CD4-positive, alpha-beta T cell (primary cell): ENCODE measurements at regions not wholly inside any gene's neighbourhood (a gene's known extent, or its start where the extent isn't known, plus 50 kb on each side); places are given as distances from the start of the nearest gene placed in this dataset.

Source experiments
- ATAC-seq: fragments of 200-7000 bp; cut with Tn5 transposase; one replicate; pipeline ENCODE4 v1.10.0; 2022; ENCODE audit warnings: mild to moderate bottlenecking; ENCODE audit not compliant: poor library complexity
- CTCF ChIA-PET: fragments of 350-600 bp; sonication (Branson Sonifier 250); formaldehyde crosslinking; loops from one replicate; lab custom pipeline; 2021; ENCODE audit warnings: antibody characterized with exemption, inconsistent platforms; lab: Charles Lee
- POLR2A ChIA-PET: fragments of 350-600 bp; sonication (Branson Sonifier 250); formaldehyde crosslinking; loops from one replicate; lab custom pipeline; 2021; ENCODE audit warnings: antibody characterized with exemption, inconsistent platforms; lab: Charles Lee
- DNase-seq, 14 experiments: peaks; one replicate each; pipeline ENCODE4 v3.0.0-alpha.2; 2013 to 2020; ENCODE audit warnings: mixed read lengths in 2 of 14
- H3K27ac ChIP-seq, 2 donors: one replicate each; pipeline versions ENCODE4 v1.5.1 to v1.7.0; 2013; ENCODE audit warnings: low read length in 2 of 2, low read depth in 1 of 2, mild to moderate bottlenecking in 1 of 2
- H3K27me3 ChIP-seq, 2 experiments: 1 replicate in 1 of 2; 2 replicates in 1 of 2; pipeline versions ENCODE4 v1.6.1 to v1.7.0; 2013; ENCODE audit warnings: low read length in 2 of 2, control low read depth in 1 of 2, mild to moderate bottlenecking in 1 of 2, moderate library complexity in 1 of 2; ENCODE audit not compliant: insufficient read depth in 2 of 2, control insufficient read depth in 1 of 2
- H3K36me3 ChIP-seq: one replicate; pipeline ENCODE4 v1.6.1; 2013; ENCODE audit warnings: low read length, control low read depth; ENCODE audit not compliant: insufficient read depth
- H3K4me1 ChIP-seq: one replicate; pipeline ENCODE4 v1.6.1; 2013; ENCODE audit warnings: low read length, control low read depth; ENCODE audit not compliant: insufficient read depth
- H3K4me3 ChIP-seq: one replicate; pipeline ENCODE4 v1.5.1; 2013; ENCODE audit warnings: mild to moderate bottlenecking, low read length, moderate library complexity
- H3K9me3 ChIP-seq, 2 experiments: 1 replicate in 1 of 2; 2 replicates in 1 of 2; pipeline versions ENCODE4 v1.6.1 to v1.7.0; 2013; ENCODE audit warnings: low read length in 2 of 2, mild to moderate bottlenecking in 2 of 2, control low read depth in 1 of 2, moderate library complexity in 1 of 2; ENCODE audit not compliant: control insufficient read depth in 1 of 2, insufficient read depth in 1 of 2
- H3K27ac Mint-ChIP-seq: one replicate; pipeline ENCODE4 v1.8.0; 2020; ENCODE audit warnings: mixed read lengths
- H3K27me3 Mint-ChIP-seq: one replicate; pipeline ENCODE4 v1.8.0; 2021; ENCODE audit warnings: mixed read lengths
- H3K36me3 Mint-ChIP-seq: one replicate; pipeline ENCODE4 v1.8.0; 2021; ENCODE audit warnings: low read depth, mixed read lengths
- H3K4me1 Mint-ChIP-seq: one replicate; pipeline ENCODE4 v1.8.0; 2021; ENCODE audit warnings: low read depth, mixed read lengths
- H3K4me3 Mint-ChIP-seq: one replicate; pipeline ENCODE4 v1.8.0; 2020; ENCODE audit warnings: mild to moderate bottlenecking, mixed read lengths
- H3K9me3 Mint-ChIP-seq: one replicate; pipeline ENCODE4 v1.8.0; 2020; ENCODE audit warnings: mixed read lengths
- CTCF ChIP-seq: fragments of 200-600 bp; IDR thresholded peaks from one replicate; pipeline ENCODE4 v1.8.0; 2022; ENCODE audit warnings: antibody characterized with exemption, mild to moderate bottlenecking
- intact Hi-C, 2 experiments: fragments of 100-400 bp; cut with DNase I in 1 of 2; cut with micrococcal nuclease in 1 of 2; formaldehyde crosslinking; loops; one replicate each; pipeline versions ENCODE4 v1.15.1 to v1.9.0; 2023 to 2025; cut with DNase I, micrococcal nuclease

- ATAC-seq: no peak
- Histone ChIP-seq H3K4me3 (no peak overlapping the region), H3K36me3 (no peaks in the 10 kb centered on the region), H3K27ac (no peak overlapping the region), H3K4me1 (no peaks in the 10 kb centered on the region), H3K9me3 (no peaks in the 10 kb centered on the region), H3K27me3 (no peaks in the 10 kb centered on the region)
- Mint-ChIP-seq H3K27me3 (no peaks in the 10 kb centered on the region), H3K9me3 (no peaks in the 10 kb centered on the region), H3K27ac (no peak overlapping the region), H3K4me1 (no peaks in the 10 kb centered on the region), H3K36me3 (no peaks in the 10 kb centered on the region), H3K4me3 (no peak overlapping the region)
- intact Hi-C loops: no loop called here
- DNase-seq: no peak
- ChIA-PET CTCF (no interaction called here), POLR2A (no interaction called here)
- no peak for TF ChIP-seq CTCF
Observed at GRCh38 chr5:82812575-82812974, 264.6 kb downstream of the TMEM167A start.

- no peak for ATAC-seq
- H3K4me1 ChIP-seq: no peaks in the 10 kb centered on the region
- no peaks in the 10 kb centered on the region for H3K36me3 Mint-ChIP-seq
Observed at GRCh38 chr5:82811490-82811889, 265.7 kb downstream of the TMEM167A start.

GRCh38 chr5:82809420-82810143 lies 267.6 kb downstream of the TMEM167A start:
- no peak overlapping the region for H3K27ac Mint-ChIP-seq
- H3K9me3 Mint-ChIP-seq: no peaks in the 10 kb centered on the region
- Histone ChIP-seq H3K4me1 (no peaks in the 10 kb centered on the region), H3K9me3 (no peaks in the 10 kb centered on the region), H3K36me3 (no peaks in the 10 kb centered on the region), H3K27ac (no peak overlapping the region), H3K27me3 (no peaks in the 10 kb centered on the region), H3K4me3 (no peak overlapping the region)
- DNase-seq (no peak), ATAC-seq (no peak)
- no peaks in the 10 kb centered on the region for H3K4me1 Mint-ChIP-seq
- TF ChIP-seq CTCF: no peak
- H3K4me3 Mint-ChIP-seq: no peak overlapping the region
- no peaks in the 10 kb centered on the region for H3K36me3 Mint-ChIP-seq
- ChIA-PET POLR2A (no interaction called here), CTCF (no interaction called here)
- intact Hi-C loops: no loop called here
- H3K27me3 Mint-ChIP-seq: no peaks in the 10 kb centered on the region

More at GRCh38 chr5:82811490-82811889, 265.7 kb downstream of the TMEM167A start:
- H3K27ac Mint-ChIP-seq: no peak overlapping the region
- Histone ChIP-seq H3K9me3 (no peaks in the 10 kb centered on the region), H3K4me3 (no peak overlapping the region), H3K27me3 (no peaks in the 10 kb centered on the region), H3K27ac (no peak overlapping the region), H3K36me3 (no peaks in the 10 kb centered on the region)
- H3K4me1 Mint-ChIP-seq: no peaks in the 10 kb centered on the region
- ChIA-PET POLR2A (no interaction called here), CTCF (no interaction called here)
- H3K27me3 Mint-ChIP-seq: no peaks in the 10 kb centered on the region
- intact Hi-C loops: no loop called here
- H3K9me3 Mint-ChIP-seq: no peaks in the 10 kb centered on the region
- no peak for DNase-seq
- H3K4me3 Mint-ChIP-seq: no peak overlapping the region
- TF ChIP-seq CTCF: no peak
